CD1c-positive myeloid dendritic cell (primary cell): ENCODE measurements at regions not wholly inside any gene's neighbourhood (a gene's known extent, or its start where the extent isn't known, plus 50 kb on each side); places are given as distances from the start of the nearest gene placed in this dataset.
"Not testable (repeated sequence)": the region's sequence is repeated elsewhere in the genome, so short reads cannot be mapped to it uniquely, and the experiment has no call there.

Experiments
- DNase-seq: peaks from one replicate; pipeline ENCODE4 v3.0.0-alpha.2; 2016; ENCODE audit errors: extremely low spot score

GRCh38 chr19:27972291-27973040 is 1240.5 kb downstream of the UQCRFS1 start:
- DNase-seq = no peak

- no peak for DNase-seq
Measured at GRCh38 chr19:27971869-27972268, 1241.1 kb downstream of the UQCRFS1 start.

- DNase-seq = no peak
Measured at GRCh38 chr19:27971071-27971470, 1241.9 kb downstream of the UQCRFS1 start.

- DNase-seq = peak; percentile 3
Measured at GRCh38 chr19:27966390-27966816, 1246.5 kb downstream of the UQCRFS1 start.

- no peak for DNase-seq
Measured at GRCh38 chr19:27964185-27964584, 1248.8 kb downstream of the UQCRFS1 start.

- DNase-seq = no peak
Measured at GRCh38 chr19:27962264-27962663, 1250.7 kb downstream of the UQCRFS1 start.

GRCh38 chr19:27955485-27956480 is 1257.2 kb downstream of the UQCRFS1 start:
- DNase-seq = no peak

- DNase-seq = not testable (repeated sequence)
Measured at GRCh38 chr19:27942607-27943006, 1270.3 kb downstream of the UQCRFS1 start.

- no peak for DNase-seq
Measured at GRCh38 chr19:27936139-27936538, 1276.8 kb downstream of the UQCRFS1 start.

- DNase-seq = no peak
Measured at GRCh38 chr19:27935669-27936068, 1277.3 kb downstream of the UQCRFS1 start.

- no peak for DNase-seq
Measured at GRCh38 chr19:27929399-27929798, 1283.6 kb downstream of the UQCRFS1 start.

- DNase-seq = no peak
Measured at GRCh38 chr19:27925202-27925601, 1287.7 kb downstream of the UQCRFS1 start.

GRCh38 chr19:27922970-27923369 is 1290.0 kb downstream of the UQCRFS1 start:
- no peak for DNase-seq

GRCh38 chr19:27920774-27921173 is 1292.2 kb downstream of the UQCRFS1 start:
- DNase-seq = no peak

- no peak for DNase-seq
Measured at GRCh38 chr19:27918818-27919217, 1294.1 kb downstream of the UQCRFS1 start.

- DNase-seq = no peak
Measured at GRCh38 chr19:27911122-27911898, 1301.6 kb downstream of the UQCRFS1 start.

- no peak for DNase-seq
Measured at GRCh38 chr19:27909861-27910260, 1303.1 kb downstream of the UQCRFS1 start.

- DNase-seq = no peak
Measured at GRCh38 chr19:27909185-27909840, 1303.6 kb downstream of the UQCRFS1 start.

GRCh38 chr19:27906081-27906480 is 1306.9 kb downstream of the UQCRFS1 start:
- DNase-seq = no peak

GRCh38 chr19:27905074-27905473 is 1307.9 kb downstream of the UQCRFS1 start:
- no peak for DNase-seq

GRCh38 chr19:27901078-27901477 is 1311.9 kb downstream of the UQCRFS1 start:
- no peak for DNase-seq
